ENCODE measurements at regions not wholly inside any gene's neighbourhood (a gene's known extent, or its start where the extent isn't known, plus 50 kb on each side); places are given as distances from the start of the nearest gene placed in this dataset.
"Not testable (repeated sequence)": the region's sequence is repeated elsewhere in the genome, so short reads cannot be mapped to it uniquely, and the experiment has no call there.

DNA sequence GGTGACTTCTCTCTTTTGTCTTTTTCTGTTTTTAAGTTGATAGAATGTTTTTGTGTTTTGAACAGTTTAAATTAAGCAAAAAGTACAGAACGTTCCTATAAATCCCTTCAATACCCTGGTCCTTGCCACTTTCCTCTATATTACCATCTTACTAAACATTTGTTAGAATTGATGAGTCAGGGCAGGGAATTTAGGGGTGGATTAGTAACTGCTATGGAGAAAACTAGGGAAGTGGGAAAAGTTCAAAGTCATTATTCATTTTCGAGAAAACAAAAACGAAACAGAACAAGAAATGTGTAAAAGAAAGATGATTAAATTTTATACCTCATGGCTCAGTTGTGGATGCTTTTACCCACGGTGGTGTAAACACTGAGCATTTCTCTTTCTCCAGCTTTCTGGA, 240.4 kb upstream of the SULF2 start:
- DNase-seq = no peak

DNA sequence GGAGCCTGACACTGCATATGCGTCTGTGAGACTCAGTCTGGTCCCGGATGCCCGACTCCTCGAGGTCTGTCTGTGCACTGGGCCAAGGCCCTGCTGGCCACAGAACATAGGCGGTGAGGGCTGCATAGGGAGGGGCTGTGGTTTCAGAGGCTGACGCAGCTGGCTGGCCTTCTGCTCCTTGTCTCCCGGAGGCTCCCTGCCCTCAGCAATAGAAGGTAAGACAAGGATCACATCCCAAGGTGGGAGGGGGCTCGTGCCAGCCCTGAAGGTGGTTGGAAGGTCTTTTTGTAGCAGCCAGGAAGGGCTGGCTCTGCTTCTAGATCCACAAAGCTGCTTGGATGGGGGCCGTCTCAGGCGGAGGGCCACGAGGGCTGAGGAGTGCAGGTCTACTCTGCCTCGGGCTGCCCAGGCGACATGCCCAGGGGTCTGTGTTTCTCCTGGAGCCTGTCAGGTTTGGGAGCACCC, 239.8 kb upstream of the SULF2 start:
- no peak for DNase-seq

DNA sequence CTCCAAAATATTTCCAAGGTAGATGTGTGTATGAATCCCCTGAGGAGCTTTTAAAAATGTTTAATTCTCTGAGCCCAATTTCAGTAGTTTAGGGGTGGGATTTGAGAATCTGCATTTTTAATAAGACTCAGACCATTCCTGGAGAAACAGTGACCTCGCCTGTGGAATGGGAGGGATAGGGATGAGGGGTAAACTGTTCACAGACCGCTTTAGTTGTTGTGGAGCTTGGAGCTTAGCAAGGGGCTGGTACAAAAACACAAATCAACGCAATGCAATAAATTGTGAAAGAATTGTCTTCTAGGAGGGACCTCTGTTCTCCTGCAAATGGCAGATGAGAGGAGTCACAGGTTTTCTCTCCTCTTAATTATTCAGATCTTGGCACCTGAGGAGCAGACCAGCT, 239.3 kb upstream of the SULF2 start:
- DNase-seq = no peak

DNA sequence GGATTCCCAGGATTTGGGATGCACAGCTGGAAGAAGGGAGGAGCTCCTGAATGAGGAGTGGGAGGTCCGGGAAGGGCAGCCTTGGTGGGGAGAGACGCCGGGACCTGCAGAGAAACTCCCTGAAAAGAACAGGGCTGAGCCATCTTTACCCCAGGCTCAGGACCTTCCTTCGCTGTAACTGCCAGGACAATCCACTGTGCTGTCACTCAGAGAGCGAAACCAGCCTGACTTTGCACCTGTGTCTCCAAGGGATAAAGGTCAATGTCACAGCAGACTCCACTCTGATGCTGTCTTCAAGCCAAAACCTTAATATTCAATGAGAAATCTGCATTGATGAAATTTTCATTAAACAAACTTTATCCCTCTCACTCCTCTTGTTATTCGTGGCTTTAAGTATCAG, 235.4 kb upstream of the SULF2 start:
- not testable (repeated sequence) for DNase-seq

DNA sequence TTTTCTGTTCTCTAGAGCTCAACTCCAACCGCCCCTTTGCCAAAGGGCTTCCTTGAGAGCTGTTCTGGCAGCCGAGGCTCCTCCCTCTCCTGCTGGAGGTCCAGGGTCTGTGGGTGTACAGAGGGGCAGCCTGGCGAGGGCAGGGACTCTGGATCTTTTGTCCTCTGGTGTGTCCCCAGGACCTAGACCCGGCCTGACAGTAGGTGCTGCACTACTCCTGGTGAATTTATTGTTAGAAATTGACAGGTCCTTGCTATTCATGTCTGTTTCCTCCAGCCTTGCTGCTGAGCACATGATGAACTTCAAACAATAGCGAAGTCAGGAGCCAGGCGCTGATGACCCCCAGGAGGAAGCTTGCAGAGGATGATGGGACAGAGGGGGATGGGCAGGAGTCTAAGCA, 234.7 kb upstream of the SULF2 start:
- DNase-seq = no peak

DNA sequence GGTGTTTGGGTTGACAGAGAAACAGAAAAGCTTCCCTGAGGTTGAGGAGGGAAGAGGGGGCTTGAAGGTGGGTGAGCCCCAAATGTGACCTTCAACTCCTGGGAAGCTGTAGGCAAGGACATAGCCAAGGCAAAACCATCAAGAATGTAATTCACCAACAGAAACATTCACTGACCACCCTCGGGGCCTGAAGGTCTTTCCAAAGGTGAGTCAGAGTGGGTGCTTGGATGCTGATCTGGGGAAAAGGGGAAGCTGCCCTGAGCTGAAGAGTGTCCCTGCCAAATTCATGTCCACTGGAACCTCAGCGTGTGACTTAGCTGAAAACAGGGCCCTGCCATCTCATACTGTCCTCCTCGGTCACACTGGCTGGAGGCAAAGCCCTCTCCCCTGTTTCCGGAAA, 234.2 kb upstream of the SULF2 start:
- DNase-seq = no peak

DNA sequence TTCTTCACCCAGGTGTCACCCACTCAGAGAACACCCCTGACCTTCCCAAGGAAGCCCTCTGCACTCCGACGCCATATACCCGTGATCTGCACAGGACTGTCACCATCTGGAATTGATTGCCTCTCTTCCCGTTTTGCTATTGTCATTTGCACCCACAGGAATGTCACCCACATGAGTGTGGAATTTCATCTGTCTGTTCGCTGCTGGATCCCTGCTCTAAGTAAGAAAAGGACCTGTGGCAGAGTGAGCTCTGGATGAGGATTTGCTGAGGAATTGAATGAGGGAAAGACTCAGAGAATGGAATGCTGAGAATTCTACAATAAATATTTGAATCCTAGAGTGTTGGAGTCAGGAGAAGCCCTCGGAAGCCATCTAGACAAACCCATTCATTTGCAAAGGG, 233.6 kb upstream of the SULF2 start:
- not testable (repeated sequence) for DNase-seq

DNA sequence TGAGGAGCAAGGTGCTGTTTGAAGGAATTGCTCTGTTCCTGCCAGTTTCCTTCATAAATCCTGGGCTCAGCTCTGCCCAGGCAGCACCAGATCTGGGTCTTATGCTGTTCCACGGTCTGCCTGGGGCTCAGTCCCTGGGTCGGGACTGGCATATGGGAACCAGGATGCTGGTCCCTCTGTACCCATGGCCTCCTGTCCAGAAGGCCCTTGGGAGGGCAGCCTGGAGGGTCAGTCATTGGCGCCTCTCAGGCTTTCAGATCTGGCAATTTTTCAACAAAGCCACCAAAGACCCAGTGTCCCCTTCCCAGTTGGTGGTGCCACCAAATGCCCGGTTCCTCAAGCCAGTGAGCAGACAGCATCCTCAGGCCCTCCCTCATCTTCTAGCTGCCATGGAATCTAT, 232.7 kb upstream of the SULF2 start:
- no peak for DNase-seq

DNA sequence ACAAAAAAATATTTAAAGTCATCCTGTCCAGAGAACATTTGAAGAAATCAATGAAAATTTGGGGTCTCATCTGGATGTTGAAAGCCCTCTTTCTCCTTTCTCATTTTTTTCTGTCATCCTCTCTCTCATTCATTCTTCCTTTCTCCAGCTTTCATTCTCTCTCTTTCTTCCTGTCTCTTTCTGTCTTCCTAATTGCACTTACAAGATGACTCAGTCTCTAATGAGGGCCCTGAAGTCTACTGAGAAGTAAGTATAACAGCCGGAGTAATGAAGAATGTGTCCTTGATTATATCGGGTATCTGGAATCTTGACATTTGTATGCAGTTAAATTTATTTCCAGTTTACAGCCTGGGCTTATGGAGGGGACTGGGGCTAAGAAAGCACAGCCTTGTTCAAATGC, 232.2 kb upstream of the SULF2 start:
- no peak for DNase-seq

DNA sequence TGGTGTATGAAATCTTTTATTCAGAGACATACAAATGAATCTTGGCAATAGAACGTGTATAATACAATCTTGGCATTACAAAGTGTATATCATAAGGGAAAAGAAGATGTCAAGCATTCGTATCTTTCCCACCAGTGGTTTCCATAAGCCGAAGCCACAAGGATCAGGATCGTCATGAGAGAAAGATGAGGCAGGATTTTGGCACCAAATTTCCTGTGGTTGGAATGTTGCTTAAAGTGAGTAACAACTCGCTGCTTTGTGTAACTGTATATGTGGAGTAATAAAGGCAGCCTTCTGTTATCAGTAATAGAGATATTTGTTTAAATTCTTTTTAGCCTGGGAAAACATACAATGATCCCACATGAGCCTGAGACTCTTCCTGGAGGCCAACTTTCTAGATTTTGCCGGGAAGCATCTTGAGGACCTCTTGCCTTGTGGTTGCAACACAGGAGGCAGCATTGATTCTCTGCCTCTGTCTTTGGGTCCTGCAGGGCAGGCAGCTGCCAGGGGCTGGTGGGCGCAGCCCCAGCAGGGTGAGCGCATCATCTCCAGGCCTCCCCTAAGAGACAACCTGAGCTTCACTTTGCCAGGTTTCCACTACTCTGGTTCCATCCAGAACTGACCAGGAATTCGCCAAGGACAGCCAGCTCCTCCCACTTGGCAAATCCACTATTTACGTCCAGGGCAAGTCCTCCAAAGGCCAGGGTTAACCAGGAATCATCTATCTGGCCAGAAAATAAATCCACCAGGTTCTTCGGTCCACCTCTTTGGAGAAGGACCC, 230.9 kb upstream of the SULF2 start:
- DNase-seq = no peak

DNA sequence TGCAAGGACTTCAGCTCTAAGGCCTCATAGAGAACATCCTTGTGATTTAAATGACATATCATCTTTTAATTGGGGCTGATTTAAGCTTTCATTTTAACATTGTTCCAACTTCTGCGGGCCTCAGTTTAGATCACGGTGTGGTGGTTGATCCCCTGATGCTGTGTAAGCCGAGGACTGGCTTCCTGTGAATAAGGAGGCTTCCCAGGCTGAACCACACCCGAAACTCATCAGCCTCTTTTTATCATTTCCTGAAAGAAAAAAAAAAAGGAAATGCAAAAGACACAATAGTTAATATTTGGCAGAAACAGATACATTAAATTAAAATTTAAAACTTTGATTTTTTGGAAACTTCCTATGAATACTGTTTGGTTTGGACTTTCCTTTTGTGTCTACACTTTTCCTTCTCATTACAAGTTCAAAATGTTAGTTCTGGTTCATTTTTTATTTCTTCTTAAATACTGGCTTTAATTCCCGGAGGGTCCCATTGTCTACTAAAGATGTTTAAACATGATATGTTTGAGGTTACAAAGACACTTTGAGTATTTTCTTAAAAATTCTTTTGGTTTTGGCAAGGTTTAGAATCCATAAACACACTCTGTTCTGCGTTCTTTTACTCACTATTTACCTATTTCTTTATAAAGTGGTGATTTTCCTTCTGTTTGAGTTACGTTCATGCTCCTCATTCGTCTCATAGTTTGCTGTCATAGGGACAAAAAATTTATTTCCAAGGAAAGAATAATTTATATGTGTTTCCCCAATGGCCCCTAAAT, 230.0 kb upstream of the SULF2 start:
- DNase-seq = no peak

DNA sequence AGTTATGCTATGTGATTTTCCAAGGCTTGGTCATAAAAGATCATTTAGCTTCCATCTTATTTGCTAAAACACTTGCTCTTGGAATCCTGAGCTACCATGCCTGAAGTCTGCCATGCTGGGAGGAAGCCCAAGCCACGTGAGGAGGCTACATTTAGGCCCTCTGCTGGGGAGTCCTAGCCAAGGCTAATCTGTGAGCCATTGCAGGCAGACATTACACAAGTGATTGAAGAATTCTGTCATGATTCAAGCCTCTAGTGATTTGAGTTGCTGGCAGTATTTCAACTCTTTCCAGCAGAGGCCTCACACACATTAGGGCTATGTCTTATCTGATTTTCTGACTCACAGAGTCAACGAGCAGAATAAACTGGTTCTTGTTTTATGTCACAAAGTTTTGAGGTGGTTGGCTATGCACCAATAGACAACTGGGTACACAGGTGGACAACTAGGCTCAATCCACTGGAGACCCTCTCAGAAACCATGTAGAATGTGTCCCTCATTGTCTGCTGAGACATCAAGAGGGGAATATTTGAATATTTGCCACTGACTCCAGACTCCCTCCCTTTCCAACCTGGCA, 227.2 kb upstream of the SULF2 start:
- DNase-seq = no peak

DNA sequence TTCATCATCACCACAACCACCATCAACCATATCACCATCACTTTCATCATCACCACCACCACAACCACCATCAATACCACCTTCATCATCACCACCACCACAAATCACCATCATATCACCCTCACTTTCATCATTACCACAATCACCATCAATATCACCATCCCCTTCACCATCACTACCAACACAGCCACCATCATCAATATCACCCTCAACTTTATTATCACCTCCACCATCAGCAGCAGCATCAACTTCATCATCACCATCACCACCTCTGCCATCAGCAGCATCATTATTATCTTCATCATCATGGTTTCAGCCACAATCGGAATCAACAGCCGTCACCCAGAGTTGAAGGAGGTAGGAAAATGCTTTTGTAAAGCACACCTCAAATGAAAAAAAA, 225.7 kb upstream of the SULF2 start:
- no peak for DNase-seq

DNA sequence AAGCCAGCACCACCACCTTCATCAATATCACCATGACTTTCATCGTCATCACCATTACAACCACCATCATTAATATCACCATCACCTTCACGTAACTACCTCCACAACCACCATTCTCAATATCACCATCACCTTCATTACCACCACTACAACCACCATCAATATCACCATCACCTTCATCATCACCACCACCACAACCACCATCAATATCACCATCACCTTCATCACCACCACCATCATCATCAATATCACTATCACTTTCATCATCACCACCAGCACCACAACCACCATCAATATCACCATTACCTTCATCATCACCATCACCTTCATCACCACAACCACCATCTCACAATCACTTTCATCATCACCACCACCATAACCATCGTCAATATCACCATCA, 225.3 kb upstream of the SULF2 start:
- no peak for DNase-seq

DNA sequence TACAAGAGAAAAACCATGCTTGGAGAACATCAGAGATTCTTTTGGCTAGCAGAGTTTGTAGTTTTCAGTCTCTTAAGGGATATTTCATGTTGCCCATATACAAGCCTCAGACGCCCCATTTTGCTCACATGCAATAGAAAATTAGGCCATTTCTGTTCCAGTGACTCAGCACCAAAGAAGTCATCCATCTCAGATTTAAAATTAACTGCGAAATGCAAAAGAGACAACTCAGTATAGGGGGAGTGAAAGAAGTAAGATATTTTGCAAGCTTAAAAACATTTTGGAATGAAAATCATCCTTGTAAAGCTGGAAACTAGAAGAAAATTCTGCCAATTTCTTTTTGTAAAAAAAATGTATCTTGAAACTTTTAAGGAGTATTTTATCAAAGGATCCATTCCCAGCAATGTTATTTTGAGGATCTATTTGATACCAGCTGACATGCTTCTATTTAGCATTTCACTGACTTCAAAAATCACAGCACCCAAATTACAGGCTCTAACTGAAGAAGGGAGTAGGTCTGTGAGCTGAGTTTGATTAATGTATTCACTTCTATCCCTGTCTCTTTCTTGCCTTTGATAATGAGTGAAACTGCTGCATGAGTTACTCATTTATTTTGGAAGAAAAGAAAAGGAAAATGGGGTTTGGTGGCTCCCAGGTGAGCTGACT, 223.7 kb upstream of the SULF2 start:
- no peak for DNase-seq

DNA sequence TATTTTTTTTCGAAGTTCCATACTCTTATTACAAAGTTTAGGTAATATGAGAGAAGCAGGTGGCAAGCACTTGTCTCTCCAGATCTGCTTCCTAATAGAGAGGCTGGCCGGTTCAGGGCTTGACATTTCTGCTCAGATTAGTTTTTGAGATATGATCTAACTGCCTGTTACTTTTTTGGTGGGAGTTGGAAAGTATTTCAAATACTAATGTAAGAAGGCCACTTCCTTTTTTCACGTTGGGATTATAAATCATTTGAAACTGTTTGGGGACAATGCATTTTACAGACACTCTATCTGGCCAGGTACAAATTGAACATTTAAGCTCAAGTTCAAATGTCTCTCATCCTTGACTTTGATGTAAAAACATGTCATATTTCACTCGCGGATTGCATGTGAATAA, 222.1 kb upstream of the SULF2 start:
- no peak for DNase-seq

DNA sequence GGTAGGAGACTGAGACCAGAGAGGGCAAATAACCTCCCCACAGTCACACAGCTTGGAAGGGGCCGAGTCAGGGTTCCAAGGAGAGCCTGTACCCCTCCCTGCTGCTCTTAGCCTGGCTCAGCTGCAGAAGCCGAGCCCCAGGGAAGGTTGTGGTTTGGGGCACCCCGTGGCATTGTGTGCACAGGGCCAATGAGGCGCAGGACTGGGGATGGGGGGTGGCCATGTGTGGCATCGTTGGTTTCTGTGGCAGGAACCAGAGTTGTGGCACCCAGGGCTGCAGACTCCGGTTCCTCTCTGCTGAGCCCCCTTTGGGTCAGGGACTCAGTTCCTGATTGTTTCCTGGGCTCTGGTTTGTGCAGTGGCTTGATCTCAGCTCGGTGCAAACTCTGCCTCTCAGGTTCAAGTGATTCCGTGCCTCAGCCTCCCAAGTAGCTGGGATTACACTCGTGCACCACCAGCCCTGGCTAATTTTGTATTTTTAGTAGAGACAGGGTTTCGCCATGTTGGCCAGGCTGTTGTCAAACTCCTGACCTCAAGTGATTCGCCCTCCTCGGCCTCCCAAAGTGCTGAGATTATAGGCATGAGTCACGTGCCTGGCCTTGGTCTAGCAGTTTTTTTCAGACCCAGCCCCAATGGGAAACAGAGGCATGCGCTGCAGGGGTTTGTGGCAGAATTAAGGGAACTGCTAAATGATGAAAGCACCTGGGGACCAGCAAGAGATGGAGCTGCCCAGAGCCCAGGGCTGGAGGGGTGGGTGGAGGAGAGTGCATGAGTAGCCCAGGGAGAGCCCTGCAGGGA, 221.0 kb upstream of the SULF2 start:
- DNase-seq = no peak

DNA sequence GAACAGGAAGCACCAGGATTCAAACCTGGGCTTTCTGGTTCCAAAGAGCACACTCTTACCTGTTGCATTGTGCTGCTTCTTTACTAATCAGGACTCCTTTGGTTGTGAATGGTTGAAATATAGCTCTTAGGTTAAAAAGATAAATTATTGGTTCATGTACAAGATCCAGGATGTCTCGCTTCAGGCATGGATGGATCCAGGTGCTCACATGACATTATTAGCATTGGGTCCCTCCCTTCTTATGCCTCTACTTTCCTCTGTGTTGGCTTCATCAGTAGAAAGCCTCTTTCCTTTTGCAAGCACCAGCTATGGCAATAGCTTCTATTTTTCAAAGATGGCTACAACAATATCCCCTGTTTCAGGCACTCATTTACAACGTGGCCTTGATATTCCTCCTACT, 217.7 kb upstream of the SULF2 start:
- no peak for DNase-seq

DNA sequence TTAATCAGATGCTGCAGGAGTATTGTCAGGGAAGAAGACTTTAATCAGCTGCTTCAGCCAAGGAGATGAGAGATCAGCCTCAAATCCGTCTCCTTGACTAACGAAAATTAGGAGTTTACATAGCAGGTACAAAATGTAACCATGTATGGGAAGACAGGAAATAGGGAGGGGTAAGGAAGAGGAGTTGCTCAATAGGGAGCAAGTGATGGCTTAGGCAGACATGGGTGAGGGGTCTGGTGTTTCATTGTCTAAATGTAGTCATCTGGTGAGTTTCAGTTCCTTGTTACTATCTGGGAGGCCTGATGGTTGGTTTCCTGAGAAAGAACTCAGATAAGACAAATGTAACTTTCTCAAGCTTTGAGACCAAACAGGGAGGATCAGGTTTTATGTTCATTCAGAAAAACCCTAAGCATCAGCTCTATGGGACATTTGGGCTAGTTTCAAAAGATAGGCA, 217.3 kb upstream of the SULF2 start:
- no peak for DNase-seq

DNA sequence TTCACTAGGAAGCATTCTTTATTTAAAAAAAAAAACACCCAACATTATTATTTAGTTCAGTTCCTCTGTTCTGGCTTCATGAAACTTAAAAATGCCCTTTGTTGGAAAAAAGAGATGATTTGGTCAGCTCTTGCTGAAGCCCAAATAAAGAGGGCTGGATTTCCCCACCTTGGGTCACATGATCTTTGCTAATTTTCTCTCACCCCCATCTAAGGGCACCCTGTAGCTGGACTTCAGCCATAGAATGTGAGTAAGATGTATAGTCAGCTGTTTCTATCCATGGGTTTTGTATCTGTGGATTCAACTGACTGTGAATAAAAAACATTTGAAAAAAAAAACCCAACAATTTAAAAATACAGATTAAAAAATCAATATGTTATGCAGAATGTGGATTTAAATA, 213.9 kb upstream of the SULF2 start:
- no peak for DNase-seq

DNA sequence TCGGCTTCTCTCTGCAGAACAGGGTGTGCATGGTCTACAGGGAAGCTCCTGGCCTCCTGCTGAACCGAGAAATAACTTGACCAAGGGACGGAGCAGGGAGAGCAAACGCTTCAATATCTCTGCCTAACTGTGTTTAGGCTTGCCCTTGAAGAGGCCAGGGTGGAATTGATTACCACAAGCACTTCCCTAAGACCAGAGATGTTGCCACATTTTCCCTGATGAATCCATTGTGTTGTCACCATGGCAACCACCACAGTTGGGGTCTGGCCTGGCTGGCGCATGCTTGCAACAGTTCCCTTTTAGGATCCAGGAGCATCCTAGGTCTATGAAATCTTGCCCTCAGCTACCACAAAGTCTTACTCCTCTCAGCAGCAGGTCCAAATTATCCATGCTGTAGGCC, 213.5 kb upstream of the SULF2 start:
- DNase-seq = no peak

DNA sequence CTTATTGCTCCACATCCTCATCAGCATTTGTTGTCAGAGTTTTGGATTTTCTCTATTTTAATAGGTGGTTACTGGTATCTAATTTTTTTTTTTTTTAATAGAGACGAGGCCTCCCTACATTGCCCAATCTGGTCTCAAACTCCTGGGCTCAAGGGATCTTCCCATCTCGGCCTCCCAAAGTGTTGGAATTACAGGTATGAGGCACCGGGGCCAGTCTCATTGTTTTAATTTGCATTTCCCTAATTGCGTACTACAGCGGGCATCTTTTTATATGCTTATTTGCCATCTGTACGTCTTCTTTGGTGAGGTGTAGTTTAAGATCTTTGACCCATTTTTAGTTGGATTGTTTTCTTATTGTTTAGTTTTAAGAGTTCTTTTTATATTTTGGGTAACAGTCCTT, 210.4 kb upstream of the SULF2 start:
- no peak for DNase-seq

DNA sequence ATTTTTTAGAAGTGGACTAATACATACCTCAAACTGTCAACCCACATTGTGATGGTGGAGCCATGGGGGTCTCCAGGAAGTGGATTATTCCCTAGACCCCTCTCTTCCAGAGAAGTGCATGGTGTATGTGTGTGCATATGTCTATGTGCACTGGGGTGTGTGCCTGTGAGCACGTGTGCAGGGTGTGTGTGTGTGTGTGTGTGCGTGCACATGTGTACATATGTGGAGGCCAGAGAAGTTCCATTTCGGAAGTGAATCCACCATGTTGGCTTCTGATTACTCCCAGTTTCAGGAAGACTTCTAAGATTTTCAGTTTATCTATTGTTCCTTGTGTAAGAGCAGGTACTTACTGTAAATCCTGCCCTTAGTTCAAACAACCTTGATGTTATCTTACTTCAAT, 208.5 kb upstream of the SULF2 start:
- DNase-seq = no peak
